SIG-M5 treated with dmso at 0.1 percent for 504 hours (cell line): ENCODE measurements at regions not wholly inside any gene's neighbourhood (a gene's known extent, or its start where the extent isn't known, plus 50 kb on each side); places are given as distances from the start of the nearest gene placed in this dataset.

ENCODE experiments used
- DNase-seq: peaks from one replicate; lab custom pipeline; 2025; ENCODE audit not compliant: unreplicated experiment; lab: John Stamatoyannopoulos, UW

DNA sequence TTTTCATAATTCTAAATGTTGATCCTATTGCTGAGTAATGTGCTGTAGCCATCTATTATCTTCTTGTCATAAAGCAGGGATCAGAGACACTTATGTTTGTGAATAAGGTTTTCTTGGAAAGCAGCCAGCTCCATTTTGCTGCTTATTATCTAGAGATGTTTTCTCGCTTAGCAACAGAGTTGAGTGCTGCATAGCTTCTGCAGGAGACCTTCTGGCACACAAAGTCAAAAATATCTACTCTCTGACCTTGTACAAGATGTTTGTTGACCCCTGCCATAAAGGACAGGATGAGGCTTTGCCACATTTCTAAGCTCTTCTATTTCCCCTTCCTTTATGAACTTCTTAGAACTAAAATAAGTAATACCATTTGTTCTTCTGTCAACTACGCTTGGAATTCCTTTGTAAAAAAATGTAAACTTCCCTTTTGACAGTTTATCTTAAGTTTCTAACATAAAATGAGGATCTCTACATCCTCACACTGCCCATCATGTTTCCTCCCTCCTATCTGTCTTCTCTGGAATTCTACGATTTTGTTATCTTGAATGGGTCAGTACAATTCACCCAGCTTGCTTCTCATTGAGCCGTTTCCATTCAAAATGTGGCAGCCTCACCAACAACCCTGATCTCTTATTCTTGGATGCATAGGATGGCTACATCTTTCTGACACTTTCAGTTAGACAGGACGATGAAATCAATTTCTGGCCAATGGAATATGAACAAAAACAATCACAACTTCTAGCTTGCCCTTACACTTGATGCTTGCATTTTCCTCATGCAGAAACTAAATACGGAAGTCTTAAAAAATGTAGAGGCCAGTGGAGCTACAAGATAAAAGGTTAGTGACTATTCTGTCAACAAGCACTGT is 1377.0 kb downstream of the SUCLG1 start:
- no peak for DNase-seq

- DNase-seq, result no peak
These were observed 1380.1 kb downstream of the SUCLG1 start for GRCh38 chr2:83079007-83079406.

DNA sequence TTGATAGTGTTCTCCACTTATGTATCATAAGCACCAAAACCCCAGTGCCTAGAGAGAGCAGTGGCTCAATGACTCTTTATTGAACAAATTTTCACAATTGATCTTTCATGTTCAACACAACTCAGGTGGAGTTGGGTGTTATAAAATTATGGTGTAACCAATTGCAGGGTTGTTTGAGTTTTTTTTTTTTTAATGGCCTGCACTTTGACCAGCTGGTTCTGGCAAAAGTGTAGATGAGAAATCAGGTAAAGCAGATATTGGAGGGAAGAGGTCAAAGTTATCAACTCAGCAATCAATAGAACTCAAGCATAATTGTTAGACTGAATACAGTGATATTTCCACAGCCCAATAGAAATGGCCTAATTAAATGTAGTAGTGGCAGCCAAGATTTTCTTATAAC is 1386.3 kb downstream of the SUCLG1 start:
- DNase-seq, result no peak

DNA sequence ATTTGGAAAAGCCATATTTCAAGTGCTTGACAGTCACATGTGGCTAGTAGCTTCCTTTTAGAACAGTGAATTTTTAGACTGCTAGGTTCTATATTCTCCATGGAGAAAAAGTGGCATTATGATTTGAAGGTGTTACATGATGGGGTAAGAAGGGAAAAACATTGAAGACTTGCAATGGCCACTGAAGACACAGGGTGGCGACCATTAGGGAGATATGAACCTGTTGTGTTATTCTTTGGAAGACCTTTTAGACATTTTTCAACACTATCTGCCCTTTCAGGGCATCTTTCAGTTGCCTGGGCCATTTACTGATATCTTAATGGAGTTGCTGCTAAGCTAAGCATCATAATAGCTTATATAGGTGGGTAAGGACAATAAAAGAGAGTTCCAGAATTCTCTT is 1387.2 kb downstream of the SUCLG1 start:
- DNase-seq, result no peak

- DNase-seq, result no peak
These were observed 1387.7 kb downstream of the SUCLG1 start for GRCh38 chr2:83071352-83071751.

- no peak for DNase-seq
These were observed 1389.4 kb downstream of the SUCLG1 start for GRCh38 chr2:83069724-83070123.

- DNase-seq, result no peak
These were observed 1390.4 kb downstream of the SUCLG1 start for GRCh38 chr2:83068714-83069113.

- no peak for DNase-seq
These were observed 1391.1 kb downstream of the SUCLG1 start for GRCh38 chr2:83067947-83068346.

- no peak for DNase-seq
These were observed 1395.1 kb downstream of the SUCLG1 start for GRCh38 chr2:83063933-83064332.

DNA sequence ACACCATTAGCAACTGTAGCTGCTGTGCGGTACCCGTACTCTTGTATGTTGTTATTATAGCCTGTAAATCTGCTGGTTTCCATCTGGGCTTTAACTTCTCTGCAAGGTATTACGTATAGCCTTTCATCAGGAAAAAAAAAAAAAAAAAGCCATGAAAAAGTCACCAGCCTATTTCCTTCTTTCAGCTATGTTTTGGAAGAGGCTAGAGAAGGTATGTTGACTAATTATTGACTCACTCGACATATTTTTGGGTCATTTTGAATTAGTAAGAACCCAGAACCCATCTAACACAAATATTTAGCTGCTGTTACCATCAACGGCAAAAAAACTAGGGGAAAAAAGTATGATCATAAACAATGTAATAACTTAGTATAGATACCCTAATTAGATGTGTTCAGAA is 1395.6 kb downstream of the SUCLG1 start:
- DNase-seq, result no peak

DNA sequence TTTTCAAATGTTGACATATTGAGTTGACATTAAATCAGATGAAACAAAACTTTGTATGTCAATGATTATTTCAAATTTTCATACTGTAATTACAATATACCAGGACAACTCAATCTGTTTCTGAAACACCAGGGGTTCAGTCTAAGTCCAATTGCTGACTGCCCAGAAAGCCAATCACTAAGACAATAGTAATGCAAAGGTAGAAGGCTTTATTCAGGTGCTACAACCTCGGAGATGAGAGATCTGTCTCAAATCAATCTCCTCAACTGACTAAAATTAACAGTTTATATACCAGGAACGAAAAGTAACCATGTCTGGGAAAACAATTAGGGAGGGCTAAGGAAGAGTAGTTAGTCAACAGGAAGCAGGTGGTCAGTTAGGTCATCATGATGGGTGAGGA is 1400.4 kb downstream of the SUCLG1 start:
- no peak for DNase-seq

GRCh38 chr2:83055376-83056010 is 1403.6 kb downstream of the SUCLG1 start:
- DNase-seq, result no peak

DNA sequence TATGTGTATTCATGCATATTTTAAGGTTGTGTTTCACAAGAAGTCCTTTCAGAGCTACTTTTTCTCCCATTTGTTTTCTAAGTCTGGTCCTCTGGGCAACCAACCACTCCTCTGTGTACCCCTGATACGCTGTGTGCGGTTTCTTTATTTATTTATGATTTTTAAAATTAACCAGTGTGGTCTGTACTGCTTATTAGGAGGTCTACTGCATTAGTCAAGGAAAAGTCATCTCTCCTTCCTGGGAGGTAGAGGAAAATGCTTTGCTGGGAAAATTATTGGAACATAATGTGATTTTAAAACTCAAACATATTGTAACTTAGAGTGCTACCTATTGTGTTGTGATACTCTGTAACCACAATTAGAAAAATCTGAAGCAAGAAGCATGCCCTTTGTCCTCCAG is 1404.3 kb downstream of the SUCLG1 start:
- DNase-seq, result no peak

DNA sequence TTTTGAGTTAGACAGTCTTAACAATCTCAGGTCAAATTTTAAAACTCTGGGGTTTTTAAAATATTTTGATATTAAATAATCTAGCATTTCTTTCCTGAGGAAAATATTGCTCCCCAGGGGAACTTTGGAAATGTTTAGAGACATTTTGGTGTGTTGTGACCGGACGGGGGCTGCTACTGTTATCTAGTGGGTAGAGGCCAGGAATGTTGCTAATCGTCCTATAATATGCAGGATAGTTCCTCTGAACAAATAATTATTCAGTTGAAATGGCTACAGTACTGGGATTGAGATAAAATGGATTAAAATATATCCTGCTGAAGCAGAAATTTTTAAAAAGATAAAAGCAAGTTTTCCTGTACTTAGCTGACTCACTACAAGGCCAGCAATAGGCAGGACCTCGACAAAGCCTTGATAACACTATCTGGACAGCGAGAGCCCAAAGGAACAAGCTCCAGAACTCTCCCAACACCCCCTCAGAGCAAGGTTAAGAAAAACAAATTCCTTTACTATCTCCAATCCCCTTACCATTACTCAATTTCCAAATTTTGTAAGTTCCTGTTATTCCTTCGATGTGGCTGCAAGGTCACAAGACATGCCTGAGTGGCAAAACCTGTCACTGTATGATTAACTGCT is 1407.4 kb downstream of the SUCLG1 start:
- no peak for DNase-seq

- DNase-seq, result no peak
These were observed 1417.0 kb downstream of the SUCLG1 start for GRCh38 chr2:83042053-83042452.

DNA sequence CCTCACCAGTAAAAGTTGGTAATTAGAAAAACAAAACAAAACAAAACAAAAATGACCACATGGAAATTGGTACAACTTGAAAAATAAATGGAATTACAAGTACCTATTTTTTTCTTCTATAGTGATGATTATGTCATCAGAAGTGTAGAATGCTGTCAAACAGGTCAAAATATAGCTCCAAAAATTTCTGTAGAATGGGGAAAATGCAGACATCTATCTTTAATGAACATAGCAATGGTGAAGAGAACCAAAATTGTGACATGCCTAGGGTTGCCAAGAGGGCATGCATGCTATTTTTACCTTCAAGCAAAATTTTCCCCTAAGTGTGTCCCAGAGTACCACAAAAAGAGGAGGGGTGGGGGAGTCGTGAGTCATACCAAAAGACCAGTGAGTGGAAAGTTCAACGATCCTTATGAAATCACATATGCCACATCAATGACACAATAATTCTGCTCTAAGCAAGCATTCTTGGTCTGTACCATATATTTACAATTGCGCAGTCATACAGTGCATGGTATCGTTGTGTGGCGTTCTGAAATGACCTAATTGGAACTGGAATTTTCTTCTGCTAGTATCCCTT is 1436.4 kb downstream of the SUCLG1 start:
- DNase-seq, result no peak

- DNase-seq, result no peak
These were observed 1441.6 kb downstream of the SUCLG1 start for GRCh38 chr2:83017366-83018090.

DNA sequence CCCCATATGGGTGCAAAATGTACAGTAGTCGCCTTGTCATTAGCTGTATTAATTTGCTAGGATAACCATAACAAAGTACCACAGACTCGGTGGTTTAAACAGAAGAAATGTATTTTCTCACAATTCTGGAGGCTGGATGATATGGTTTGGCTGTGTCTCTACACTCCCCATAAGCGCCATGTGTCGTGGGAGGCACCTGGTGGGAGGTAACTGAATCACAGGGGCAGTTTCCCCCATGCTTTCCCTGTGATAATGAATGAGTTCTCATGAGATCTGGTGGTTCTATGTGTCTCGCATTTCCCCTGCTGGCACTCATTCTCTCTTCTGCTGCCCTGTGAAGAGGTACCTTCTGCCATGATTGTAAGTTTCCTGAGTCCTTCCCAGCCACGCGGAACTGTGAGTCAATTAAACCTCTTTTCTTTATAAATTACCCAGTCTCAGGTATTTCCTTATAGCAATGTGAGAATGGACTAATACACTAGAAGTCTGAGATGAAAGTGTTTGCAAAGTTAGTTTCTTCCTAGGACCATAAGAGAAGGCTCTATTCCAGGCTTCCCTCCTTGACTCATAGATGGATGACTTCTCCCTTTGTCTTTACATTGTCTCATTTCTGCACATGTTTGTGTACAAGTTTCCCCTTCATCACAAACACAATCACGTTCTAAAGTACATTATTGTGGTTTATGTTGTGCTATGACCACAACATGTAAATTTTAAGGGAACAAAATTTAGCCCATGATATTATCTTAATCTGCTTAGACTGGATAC is 1442.6 kb downstream of the SUCLG1 start:
- DNase-seq, result no peak

DNA sequence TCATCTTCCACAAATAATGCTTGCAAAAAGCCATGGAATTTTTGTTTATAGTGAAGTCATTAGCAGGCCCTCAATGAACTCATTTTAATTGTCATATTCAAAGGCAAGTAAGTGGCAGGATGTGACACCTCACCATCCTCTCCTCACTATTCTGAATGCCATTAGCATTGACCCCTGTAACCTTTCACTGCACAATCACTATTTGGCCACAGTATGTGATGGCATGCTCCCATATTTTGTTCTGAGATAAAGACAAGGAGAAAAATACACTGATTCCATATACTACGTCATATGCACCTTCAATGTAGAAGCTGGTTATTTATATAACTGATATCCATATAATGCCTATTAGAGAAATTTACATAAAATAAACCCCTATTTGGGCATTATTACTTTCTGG is 1443.2 kb downstream of the SUCLG1 start:
- DNase-seq, result no peak

GRCh38 chr2:83015035-83015715 is 1443.9 kb downstream of the SUCLG1 start:
- DNase-seq, result no peak
